ENCODE measurements at regions not wholly inside any gene's neighbourhood (a gene's known extent, or its start where the extent isn't known, plus 50 kb on each side); places are given as distances from the start of the nearest gene placed in this dataset.
"Not testable (repeated sequence)": the region's sequence is repeated elsewhere in the genome, so short reads cannot be mapped to it uniquely, and the experiment has no call there.

GRCh38 chr11:23884341-23884740 is 612.5 kb upstream of the LUZP2 start:
- no peaks in the 10 kb centered on the region for H3K36me3 Mint-ChIP-seq (ENCODE audit: low read depth)
- CTCF ChIA-PET: no interaction called here

DNA sequence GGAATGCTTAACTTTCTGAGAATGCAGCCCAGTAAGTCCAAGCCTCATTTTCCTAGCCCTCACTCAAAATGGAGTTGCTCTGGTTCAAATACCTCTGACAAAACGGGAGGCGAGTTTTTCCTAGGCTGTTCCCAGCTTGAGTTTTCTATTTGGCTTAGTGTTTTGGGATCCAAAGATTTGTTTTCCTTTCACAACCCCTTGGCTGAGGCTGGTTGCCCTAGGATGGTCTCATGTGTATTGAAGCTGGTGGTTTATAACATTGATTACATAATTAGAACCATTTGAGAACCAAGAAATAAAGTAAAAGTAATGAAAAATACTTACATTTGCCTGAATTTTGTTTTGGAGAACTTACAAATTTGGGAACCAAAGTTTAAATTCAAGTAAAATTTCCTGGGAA is 611.1 kb upstream of the LUZP2 start:
- no peaks in the 10 kb centered on the region for H3K4me1 ChIP-seq (ENCODE audit: insufficient read depth, low read length)
- Mint-ChIP-seq H3K9me3 (peaks cover 11% of the 10 kb centered on the region), H3K36me3 (ENCODE audit: low read depth) (no peaks in the 10 kb centered on the region), H3K27me3 (no peaks in the 10 kb centered on the region), H3K27ac (no peak overlapping the region), H3K4me1 (ENCODE audit: low read depth) (no peaks in the 10 kb centered on the region), H3K4me3 (no peak overlapping the region)
- no peak for TF ChIP-seq CTCF (IDR thresholded peaks at IDR 0.05)
- no peak overlapping the region for H3K27ac ChIP-seq (ENCODE audit: low read depth in 1 of 2, low read length in 2 of 2)
- no peak overlapping the region for H3K4me3 ChIP-seq (ENCODE audit: low read length)
- DNase-seq (no peak), ATAC-seq (ENCODE audit: poor library complexity) (no peak)
- H3K27me3 ChIP-seq (ENCODE audit: control insufficient read depth in 1 of 2, insufficient read depth in 2 of 2, low read length in 2 of 2): no peaks in the 10 kb centered on the region
- POLR2A ChIA-PET: no interaction called here
- intact Hi-C loops (cut with DNase I, micrococcal nuclease): no loop called here
- CTCF ChIA-PET: no interaction called here
- H3K36me3 ChIP-seq (ENCODE audit: insufficient read depth, low read length): no peaks in the 10 kb centered on the region
- H3K9me3 ChIP-seq (ENCODE audit: control insufficient read depth in 1 of 2, insufficient read depth in 1 of 2, low read length in 2 of 2): peaks cover 0 to 14% of the 10 kb centered on the region in 2 experiments

More at GRCh38 chr11:23884341-23884740, 612.5 kb upstream of the LUZP2 start:
- TF ChIP-seq CTCF (IDR thresholded peaks at IDR 0.05): no peak
- DNase-seq (no peak), ATAC-seq (ENCODE audit: poor library complexity) (no peak)
- Mint-ChIP-seq H3K27me3 (no peaks in the 10 kb centered on the region), H3K4me1 (ENCODE audit: low read depth) (no peaks in the 10 kb centered on the region), H3K9me3 (peaks cover 13% of the 10 kb centered on the region), H3K4me3 (no peak overlapping the region), H3K27ac (no peak overlapping the region)
- Histone ChIP-seq H3K27ac (ENCODE audit: low read depth in 1 of 2, low read length in 2 of 2) (no peak overlapping the region), H3K4me1 (ENCODE audit: insufficient read depth, low read length) (no peaks in the 10 kb centered on the region), H3K36me3 (ENCODE audit: insufficient read depth, low read length) (no peaks in the 10 kb centered on the region), H3K4me3 (ENCODE audit: low read length) (no peak overlapping the region), H3K27me3 (ENCODE audit: control insufficient read depth in 1 of 2, insufficient read depth in 2 of 2, low read length in 2 of 2) (no peaks in the 10 kb centered on the region), H3K9me3 (ENCODE audit: control insufficient read depth in 1 of 2, insufficient read depth in 1 of 2, low read length in 2 of 2) (peaks cover 0 to 14% of the 10 kb centered on the region in 2 experiments)
- intact Hi-C loops (cut with DNase I, micrococcal nuclease): no loop called here
- POLR2A ChIA-PET: no interaction called here

DNA sequence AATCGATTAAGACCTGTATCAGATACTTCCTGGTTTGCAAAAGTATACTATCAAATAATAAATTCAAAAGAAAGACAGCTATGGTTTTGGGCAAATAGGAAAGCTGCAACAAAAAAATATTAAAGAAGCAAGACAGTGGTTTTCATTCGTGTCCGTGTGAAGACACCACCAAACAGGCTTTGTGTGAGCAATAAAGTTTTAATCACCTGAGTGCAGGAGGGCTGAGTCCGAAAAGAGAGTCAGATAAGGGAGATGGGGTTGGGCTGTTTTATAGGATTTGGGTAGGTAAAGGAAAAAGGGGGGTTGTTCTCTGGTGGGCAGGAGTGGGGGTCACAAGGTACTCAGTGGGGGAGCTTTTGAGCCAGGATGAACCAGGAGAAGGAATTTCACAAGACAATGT is 609.7 kb upstream of the LUZP2 start:
- ATAC-seq (ENCODE audit: poor library complexity); DNase-seq; H3K36me3 ChIP-seq (ENCODE audit: insufficient read depth, low read length); H3K4me3 ChIP-seq (ENCODE audit: low read length); H3K27ac ChIP-seq (ENCODE audit: low read depth in 1 of 2, low read length in 2 of 2); POLR2A ChIA-PET; intact Hi-C loops (cut with DNase I, micrococcal nuclease); H3K36me3 Mint-ChIP-seq (ENCODE audit: low read depth); H3K4me1 ChIP-seq (ENCODE audit: insufficient read depth, low read length); H3K27me3 ChIP-seq (ENCODE audit: control insufficient read depth in 1 of 2, insufficient read depth in 2 of 2, low read length in 2 of 2); H3K27me3 Mint-ChIP-seq; CTCF ChIA-PET; H3K4me1 Mint-ChIP-seq (ENCODE audit: low read depth); H3K27ac Mint-ChIP-seq; H3K4me3 Mint-ChIP-seq: not testable (repeated sequence)
- peaks cover 0 to 21% of the 10 kb centered on the region in 2 experiments for H3K9me3 ChIP-seq (ENCODE audit: control insufficient read depth in 1 of 2, insufficient read depth in 1 of 2, low read length in 2 of 2)
- peaks cover 14% of the 10 kb centered on the region for H3K9me3 Mint-ChIP-seq

DNA sequence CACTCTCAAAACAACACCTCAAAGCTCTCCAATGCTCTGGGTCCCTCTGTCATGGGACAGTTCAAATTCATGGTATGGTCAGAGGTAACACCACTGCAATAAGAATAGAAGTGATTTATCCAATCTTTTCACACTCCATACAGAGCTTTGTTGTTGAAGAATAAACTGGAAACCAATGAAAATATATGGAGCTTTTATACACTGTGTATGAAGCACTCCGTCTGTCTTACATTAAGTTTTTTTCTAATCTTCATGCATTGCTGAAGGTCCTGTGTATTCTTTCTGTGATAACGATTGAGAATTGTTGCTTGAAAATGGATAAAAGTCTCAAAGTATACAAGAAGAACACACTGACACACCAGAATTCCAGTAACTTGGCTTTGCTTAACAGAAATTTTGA is 603.7 kb upstream of the LUZP2 start:
- Histone ChIP-seq H3K4me1 (ENCODE audit: insufficient read depth, low read length) (no peaks in the 10 kb centered on the region), H3K27me3 (ENCODE audit: control insufficient read depth in 1 of 2, insufficient read depth in 2 of 2, low read length in 2 of 2) (no peaks in the 10 kb centered on the region), H3K9me3 (ENCODE audit: control insufficient read depth in 1 of 2, insufficient read depth in 1 of 2, low read length in 2 of 2) (peaks cover 0 to 7% of the 10 kb centered on the region in 2 experiments), H3K36me3 (ENCODE audit: insufficient read depth, low read length) (no peaks in the 10 kb centered on the region), H3K27ac (ENCODE audit: low read depth in 1 of 2, low read length in 2 of 2) (no peak overlapping the region), H3K4me3 (ENCODE audit: low read length) (no peak overlapping the region)
- Mint-ChIP-seq H3K4me1 (ENCODE audit: low read depth) (no peaks in the 10 kb centered on the region), H3K27me3 (no peaks in the 10 kb centered on the region), H3K36me3 (ENCODE audit: low read depth) (no peaks in the 10 kb centered on the region), H3K9me3 (peaks cover 5% of the 10 kb centered on the region), H3K4me3 (no peak overlapping the region), H3K27ac (no peak overlapping the region)
- ChIA-PET CTCF (interaction anchor here (0.5 kb wide), 1 partner anchor 41 kb away, joined by 3 read pairs; no protein-coding TSS in a partner anchor), POLR2A (no interaction called here)
- DNase-seq (no peak), ATAC-seq (ENCODE audit: poor library complexity) (no peak)
- intact Hi-C loops (cut with DNase I, micrococcal nuclease): no loop called here
- no peak for TF ChIP-seq CTCF (IDR thresholded peaks at IDR 0.05)
